ENCODE measurements at regions not wholly inside any gene's neighbourhood (a gene's known extent, or its start where the extent isn't known, plus 50 kb on each side); places are given as distances from the start of the nearest gene placed in this dataset.

GRCh38 chr6:145247692-145248419 is 487.5 kb downstream of the EPM2A start:
- H3K36me3 ChIP-seq (ENCODE audit: low read depth, missing control alignments): no peaks in the 10 kb centered on the region
- no peak overlapping the region for H3K27ac ChIP-seq
- intact Hi-C loops (cut with DNase I; ENCODE audit: low total_unique reads): no loop called here
- H3K27me3 ChIP-seq: no peaks in the 10 kb centered on the region
- no peaks in the 10 kb centered on the region for H3K9me3 ChIP-seq
- no peaks in the 10 kb centered on the region for H3K4me1 ChIP-seq
- no peak for DNase-seq
- TF ChIP-seq CTCF (IDR thresholded peaks at IDR 0.05) (no peak), POLR2A (IDR thresholded peaks at IDR 0.05) (no peak)
- H3K4me3 ChIP-seq: no peak overlapping the region
- 73 to 75% methylated on average over 6 of the region's 6 CpGs for WGBS, 2 donors

DNA sequence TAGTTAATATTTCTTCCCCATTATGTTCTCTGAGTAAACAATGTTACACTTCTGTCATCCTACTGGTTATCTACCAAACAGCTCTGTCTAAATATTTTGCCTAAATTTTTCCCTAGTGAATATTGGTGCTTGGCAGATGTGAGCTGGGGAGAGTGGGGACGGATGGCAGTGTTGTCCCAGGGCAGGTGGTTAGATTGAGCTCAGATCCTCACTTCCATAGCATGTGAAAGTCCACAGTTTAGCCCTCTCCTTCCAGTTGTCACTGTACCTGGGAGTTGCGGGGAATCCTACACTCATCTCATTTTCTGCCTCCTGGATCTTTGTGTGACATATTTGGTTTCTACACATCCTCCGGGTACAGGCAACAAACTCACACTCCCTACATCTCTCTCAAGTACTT is 484.9 kb downstream of the EPM2A start:
- TF ChIP-seq POLR2A (IDR thresholded peaks at IDR 0.05): no peak
- TF ChIP-seq CTCF (IDR thresholded peaks at IDR 0.05): no peak
- intact Hi-C loops (cut with DNase I; ENCODE audit: low total_unique reads): no loop called here
- Histone ChIP-seq H3K36me3 (ENCODE audit: low read depth, missing control alignments) (no peaks in the 10 kb centered on the region), H3K4me3 (no peak overlapping the region), H3K27me3 (no peaks in the 10 kb centered on the region), H3K27ac (no peak overlapping the region), H3K9me3 (no peaks in the 10 kb centered on the region), H3K4me1 (no peaks in the 10 kb centered on the region)
- WGBS, 2 donors: 74 to 82% methylated on average over 3 of the region's 3 CpGs
- no peak for DNase-seq

DNA sequence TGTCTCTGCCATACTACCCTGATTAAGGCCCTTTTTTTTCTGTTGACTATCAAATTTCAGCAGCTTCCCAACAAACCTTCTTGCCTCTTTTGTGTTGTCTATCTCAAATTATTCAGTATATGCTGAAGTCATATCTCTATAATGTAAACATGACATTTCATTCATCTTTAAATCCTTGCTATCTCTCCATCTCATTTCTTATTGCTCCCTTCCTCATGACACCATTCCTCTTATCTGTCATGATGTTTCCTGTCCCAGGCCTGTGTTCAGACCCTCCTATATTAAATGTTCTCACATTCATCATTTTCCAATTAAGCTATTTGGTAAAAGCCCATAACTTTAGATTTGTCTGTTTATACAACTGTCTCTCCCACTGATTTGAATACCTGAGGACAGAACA is 482.6 kb downstream of the EPM2A start:
- intact Hi-C loops (cut with DNase I; ENCODE audit: low total_unique reads): no loop called here

GRCh38 chr6:145254649-145255401 is 480.5 kb downstream of the EPM2A start:
- no peak for DNase-seq
- intact Hi-C loops (cut with DNase I; ENCODE audit: low total_unique reads): no loop called here
- no peak overlapping the region for H3K27ac ChIP-seq
- H3K27me3 ChIP-seq: no peaks in the 10 kb centered on the region
- WGBS, 2 donors: 79 to 81% methylated on average over 5 of the region's 5 CpGs
- H3K4me1 ChIP-seq: no peaks in the 10 kb centered on the region
- H3K36me3 ChIP-seq (ENCODE audit: low read depth, missing control alignments): no peaks in the 10 kb centered on the region
- TF ChIP-seq POLR2A (IDR thresholded peaks at IDR 0.05) (no peak), CTCF (IDR thresholded peaks at IDR 0.05) (no peak)
- H3K9me3 ChIP-seq: no peaks in the 10 kb centered on the region
- no peak overlapping the region for H3K4me3 ChIP-seq

More for the DNA sequence above, 482.6 kb downstream of the EPM2A start:
- no peaks in the 10 kb centered on the region for H3K36me3 ChIP-seq (ENCODE audit: low read depth, missing control alignments)
- no peak overlapping the region for H3K27ac ChIP-seq
- no peak for TF ChIP-seq CTCF (IDR thresholded peaks at IDR 0.05)
- no peak for TF ChIP-seq POLR2A (IDR thresholded peaks at IDR 0.05)
- no peaks in the 10 kb centered on the region for H3K9me3 ChIP-seq
- no peaks in the 10 kb centered on the region for H3K4me1 ChIP-seq
- H3K27me3 ChIP-seq: no peaks in the 10 kb centered on the region
- no peak overlapping the region for H3K4me3 ChIP-seq
- DNase-seq: no peak
